ENCODE measurements at regions not wholly inside any gene's neighbourhood (a gene's known extent, or its start where the extent isn't known, plus 50 kb on each side); places are given as distances from the start of the nearest gene placed in this dataset.
"Not testable (repeated sequence)": the region's sequence is repeated elsewhere in the genome, so short reads cannot be mapped to it uniquely, and the experiment has no call there.

DNA sequence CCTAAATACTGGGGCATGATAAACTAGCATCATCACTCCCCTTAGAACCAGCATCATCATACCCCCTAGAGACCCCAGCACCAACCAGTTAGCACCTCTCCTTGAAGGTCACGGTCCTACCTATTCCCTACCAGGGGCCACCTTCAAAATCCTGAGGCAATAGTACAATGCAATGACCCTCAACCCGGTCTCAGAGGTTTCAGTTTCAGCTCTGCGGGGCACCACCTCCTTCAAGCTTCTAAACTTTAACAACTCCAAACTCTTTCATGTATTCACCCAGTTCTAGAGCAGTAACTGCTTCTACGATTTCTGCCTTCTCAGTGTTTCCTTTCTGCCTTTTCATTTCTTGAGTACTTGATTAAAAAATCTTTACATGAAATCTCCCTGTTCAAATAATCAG is 130.1 kb upstream of the EPB41L4A start:
- H3K27me3 Mint-ChIP-seq = peaks cover 13% of the 10 kb centered on the region
- CTCF ChIA-PET = interaction anchor here (0.7 to 6.8 kb wide), 2 partner anchors 208 to 1913 kb away, joined by 4 to 65 read pairs; no protein-coding TSS in a partner anchor
- no peaks in the 10 kb centered on the region for H3K4me1 Mint-ChIP-seq
- no peaks in the 10 kb centered on the region for H3K9me3 Mint-ChIP-seq
- H3K36me3 Mint-ChIP-seq = no peaks in the 10 kb centered on the region
- no peak overlapping the region for H3K4me3 Mint-ChIP-seq
- no peak overlapping the region for H3K27ac Mint-ChIP-seq
- no peak for DNase-seq

DNA sequence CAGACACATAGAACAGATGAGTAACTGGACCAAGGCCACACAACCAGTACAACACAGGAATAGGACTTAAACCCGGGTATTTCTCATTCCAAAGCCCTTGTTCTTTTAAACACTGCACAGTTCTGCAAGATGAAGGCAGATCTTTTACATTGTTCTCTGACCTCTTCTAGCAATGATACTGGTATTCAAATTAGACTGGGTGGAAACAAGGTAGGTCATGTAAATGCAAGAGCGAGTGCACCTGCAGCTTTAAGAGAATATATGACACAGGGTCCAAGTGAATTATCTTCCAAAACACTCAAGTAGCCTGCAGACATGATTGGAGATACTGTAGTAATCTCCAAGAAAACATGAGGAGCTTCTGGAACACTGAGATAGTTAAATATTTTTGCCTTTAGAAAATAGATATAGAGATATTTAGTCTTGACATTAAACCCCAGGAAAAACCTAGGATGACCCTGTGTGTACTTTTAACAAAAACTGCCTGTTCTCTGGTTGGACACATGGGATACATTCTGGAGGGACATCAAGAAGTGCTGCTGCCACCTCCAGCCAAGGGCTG is 130.6 kb upstream of the EPB41L4A start:
- H3K4me3 Mint-ChIP-seq = no peak overlapping the region
- DNase-seq = no peak
- H3K4me1 Mint-ChIP-seq = no peaks in the 10 kb centered on the region
- CTCF ChIA-PET = interaction anchor here (0.7 to 6.8 kb wide), 2 partner anchors 208 to 1913 kb away, joined by 4 to 65 read pairs; no protein-coding TSS in a partner anchor
- no peak overlapping the region for H3K27ac Mint-ChIP-seq
- H3K27me3 Mint-ChIP-seq = peaks cover 13% of the 10 kb centered on the region
- H3K36me3 Mint-ChIP-seq = no peaks in the 10 kb centered on the region
- no peaks in the 10 kb centered on the region for H3K9me3 Mint-ChIP-seq

DNA sequence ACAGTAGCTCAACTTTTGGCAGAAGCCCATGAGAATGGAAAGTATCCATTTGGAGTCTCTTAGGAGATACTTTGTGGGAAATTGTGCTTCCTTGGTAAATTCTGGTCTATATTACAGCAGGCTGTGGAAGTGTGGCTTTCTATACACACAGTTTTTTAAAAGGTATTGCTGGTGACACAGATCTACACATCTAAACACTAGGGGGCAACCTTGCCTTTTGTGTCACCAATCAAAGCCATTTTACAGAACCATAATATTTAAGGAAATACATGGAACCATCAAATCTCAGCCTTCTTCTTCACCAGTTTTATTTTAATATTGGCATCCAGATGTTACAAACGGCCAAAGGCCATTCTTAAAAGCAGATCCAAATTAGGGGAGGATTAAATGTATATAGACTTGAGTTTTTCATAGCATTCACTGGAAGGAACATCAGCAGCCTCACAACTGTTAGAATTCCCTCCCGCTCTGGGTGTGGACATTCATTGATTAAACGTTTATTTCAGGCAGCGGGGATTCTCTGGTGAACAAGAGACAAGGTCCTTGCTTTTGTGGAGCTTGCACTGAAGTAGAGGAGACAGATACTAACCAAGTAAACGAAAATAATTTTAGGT is 132.4 kb upstream of the EPB41L4A start:
- DNase-seq = peak; percentile 46
- Mint-ChIP-seq H3K27me3 (peaks cover 14% of the 10 kb centered on the region), H3K9me3 (no peaks in the 10 kb centered on the region), H3K36me3 (no peaks in the 10 kb centered on the region), H3K4me3 (no peak overlapping the region), H3K4me1 (no peaks in the 10 kb centered on the region), H3K27ac (no peak overlapping the region)
- CTCF ChIA-PET = interaction anchor here (0.7 to 6.8 kb wide), 16 partner anchors 11 to 1057 kb away, joined by 3 to 65 read pairs (median 3); no protein-coding TSS in a partner anchor

DNA sequence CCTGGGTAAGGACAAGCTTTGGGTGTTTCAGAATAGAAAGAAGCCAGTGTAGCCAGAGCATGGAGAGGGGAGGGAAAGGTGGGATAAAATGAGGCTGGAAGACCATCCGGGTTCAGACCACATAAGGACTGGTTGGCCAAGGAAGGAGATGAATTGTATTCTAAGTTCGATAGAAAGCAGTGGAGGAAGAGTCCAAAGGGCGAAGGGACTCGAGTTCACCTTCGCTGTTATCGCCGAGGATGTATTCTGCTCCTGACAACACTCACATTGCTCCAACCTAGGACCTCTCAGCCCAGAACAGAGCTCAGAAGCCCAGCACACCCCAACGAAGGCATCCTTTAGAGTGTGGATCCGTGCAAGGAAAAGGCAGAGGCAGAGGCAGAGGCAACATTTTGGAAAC is 133.1 kb upstream of the EPB41L4A start:
- CTCF ChIA-PET = interaction anchor here (0.7 to 6.8 kb wide), 10 partner anchors 13 to 472 kb away, joined by 3 to 65 read pairs (median 3); no protein-coding TSS in a partner anchor
- DNase-seq = no peak
- H3K4me1 Mint-ChIP-seq = no peaks in the 10 kb centered on the region
- no peak overlapping the region for H3K4me3 Mint-ChIP-seq
- no peaks in the 10 kb centered on the region for H3K36me3 Mint-ChIP-seq
- H3K27ac Mint-ChIP-seq = no peak overlapping the region
- no peaks in the 10 kb centered on the region for H3K9me3 Mint-ChIP-seq
- peaks cover 10% of the 10 kb centered on the region for H3K27me3 Mint-ChIP-seq

DNA sequence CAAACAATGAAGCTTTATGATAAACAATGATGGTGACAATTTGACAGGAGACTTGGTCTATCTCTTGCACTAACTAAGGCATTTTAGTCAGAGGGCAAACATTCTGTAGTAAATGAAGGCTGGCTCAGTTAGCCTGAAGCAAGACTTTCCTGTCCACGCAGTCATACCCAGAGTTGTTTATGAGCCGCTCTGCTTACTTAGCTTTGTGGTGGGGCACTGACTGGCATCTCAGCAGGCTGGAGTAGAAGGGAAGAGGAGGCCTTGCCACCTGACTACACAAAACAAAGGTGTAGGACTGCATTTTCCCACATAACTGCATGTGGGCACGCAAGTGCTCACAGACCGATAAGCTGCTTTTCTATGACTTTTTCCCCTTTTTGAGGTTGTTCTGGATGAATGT is 133.7 kb upstream of the EPB41L4A start:
- no peak overlapping the region for H3K4me3 Mint-ChIP-seq
- CTCF ChIA-PET = interaction anchor here (1.0 to 6.8 kb wide), 6 partner anchors 12 to 296 kb away, joined by 3 to 65 read pairs (median 3); no protein-coding TSS in a partner anchor
- H3K4me1 Mint-ChIP-seq = no peaks in the 10 kb centered on the region
- H3K9me3 Mint-ChIP-seq = no peaks in the 10 kb centered on the region
- no peak for DNase-seq
- H3K36me3 Mint-ChIP-seq = no peaks in the 10 kb centered on the region
- H3K27ac Mint-ChIP-seq = no peak overlapping the region
- peaks cover 8% of the 10 kb centered on the region for H3K27me3 Mint-ChIP-seq

DNA sequence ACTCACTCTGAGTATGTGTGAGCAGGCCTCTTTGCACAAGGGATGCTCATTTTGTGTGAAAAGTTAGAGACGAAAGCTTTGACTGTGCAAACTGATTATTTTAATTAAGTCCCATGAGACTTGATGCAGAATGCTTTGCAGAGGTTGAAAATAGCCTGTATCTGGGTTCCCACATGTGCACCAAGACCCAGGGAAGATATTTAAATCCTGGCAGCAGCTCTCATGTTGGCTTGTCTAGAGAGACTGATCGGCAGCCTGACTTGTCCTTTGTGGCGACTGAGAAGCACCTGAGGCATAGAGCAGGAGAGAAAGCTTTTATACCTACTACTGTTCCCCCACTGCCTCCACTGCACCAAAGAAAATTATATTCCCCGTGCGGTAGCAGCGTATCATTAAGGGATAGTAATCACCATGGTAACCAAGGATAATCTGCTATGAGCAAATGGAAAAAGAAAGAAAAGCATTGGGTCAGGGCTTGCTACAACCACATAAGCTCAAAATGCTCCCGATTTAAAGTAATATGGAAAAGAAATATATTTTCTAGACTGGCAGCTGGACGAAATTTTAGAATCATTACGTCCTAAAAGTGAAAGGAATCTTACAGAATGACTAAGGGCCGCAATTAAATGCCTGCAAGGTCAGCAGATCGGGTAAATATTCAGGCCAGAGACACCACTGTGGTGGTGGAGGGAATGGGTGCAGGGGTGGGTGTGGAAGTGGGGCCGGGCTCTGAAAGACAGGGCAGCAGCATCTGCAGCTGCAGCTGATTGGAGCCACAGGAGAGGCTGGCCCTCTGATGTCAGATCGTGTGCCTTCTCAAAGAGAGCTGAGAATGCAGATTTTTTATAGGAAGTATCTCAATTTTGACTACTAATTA is 135.3 kb upstream of the EPB41L4A start:
- CTCF ChIA-PET = interaction anchor here (1.1 to 1.5 kb wide), 3 partner anchors 16 to 203 kb away, joined by 3 to 14 read pairs (median 6); no protein-coding TSS in a partner anchor

DNA sequence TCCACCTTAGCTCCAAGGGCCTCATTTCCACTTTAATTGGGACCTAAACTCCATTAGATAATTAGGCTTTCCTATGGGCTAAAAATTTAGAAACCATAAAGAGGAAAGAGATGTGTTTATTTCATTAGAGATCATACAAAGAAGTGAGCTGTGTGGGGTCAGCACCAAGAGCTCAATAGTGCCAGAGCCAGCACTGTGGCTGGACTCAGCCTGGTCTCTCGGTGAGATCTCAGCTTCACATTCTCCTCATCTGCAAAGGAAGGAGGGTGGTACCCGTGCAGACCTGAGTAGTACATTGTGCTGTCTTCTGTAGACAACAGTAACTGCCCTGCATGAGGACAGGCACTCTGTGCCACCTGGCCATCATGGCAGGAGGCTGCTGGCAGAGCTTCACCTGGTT is 136.1 kb upstream of the EPB41L4A start:
- no peaks in the 10 kb centered on the region for H3K36me3 Mint-ChIP-seq
- H3K27me3 Mint-ChIP-seq = peaks cover 4% of the 10 kb centered on the region
- H3K27ac Mint-ChIP-seq = no peak overlapping the region
- no peaks in the 10 kb centered on the region for H3K4me1 Mint-ChIP-seq
- no peak for DNase-seq
- no peak overlapping the region for H3K4me3 Mint-ChIP-seq
- H3K9me3 Mint-ChIP-seq = no peaks in the 10 kb centered on the region
- CTCF ChIA-PET = interaction anchor here (1.3 to 1.5 kb wide), 2 partner anchors 17 to 202 kb away, joined by 6 to 14 read pairs; no protein-coding TSS in a partner anchor

More for the DNA sequence above, 135.3 kb upstream of the EPB41L4A start:
- Mint-ChIP-seq H3K27me3 (peaks cover 4% of the 10 kb centered on the region), H3K9me3 (no peaks in the 10 kb centered on the region), H3K4me3 (no peak overlapping the region), H3K4me1 (no peaks in the 10 kb centered on the region), H3K36me3 (no peaks in the 10 kb centered on the region), H3K27ac (no peak overlapping the region)
- no peak for DNase-seq

DNA sequence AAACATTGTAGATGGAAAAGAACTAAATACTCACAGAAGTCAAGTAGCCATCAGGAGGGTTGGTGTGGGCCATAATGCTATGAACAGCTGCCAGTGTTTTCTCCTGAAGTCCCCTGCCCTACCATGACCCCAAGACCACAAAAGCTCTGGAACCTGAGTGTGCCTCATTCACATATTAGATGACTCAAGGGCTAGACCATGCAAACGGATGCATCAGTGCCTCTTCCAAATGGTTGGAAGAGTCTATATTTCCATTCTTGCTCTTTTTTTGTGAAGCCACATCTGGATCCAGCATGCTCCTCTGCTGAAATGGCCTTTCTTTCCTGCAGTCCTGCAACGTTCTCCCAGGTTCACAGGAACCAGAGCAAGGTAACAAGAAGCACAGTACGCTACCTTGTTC is 136.6 kb upstream of the EPB41L4A start:
- Mint-ChIP-seq H3K4me3 (no peak overlapping the region), H3K27ac (no peak overlapping the region), H3K4me1 (no peaks in the 10 kb centered on the region), H3K9me3 (no peaks in the 10 kb centered on the region), H3K36me3 (no peaks in the 10 kb centered on the region), H3K27me3 (peaks cover 4% of the 10 kb centered on the region)
- DNase-seq = no peak
- CTCF ChIA-PET = interaction anchor here (1.3 kb wide), 1 partner anchor 18 kb away, joined by 6 read pairs; no protein-coding TSS in a partner anchor

DNA sequence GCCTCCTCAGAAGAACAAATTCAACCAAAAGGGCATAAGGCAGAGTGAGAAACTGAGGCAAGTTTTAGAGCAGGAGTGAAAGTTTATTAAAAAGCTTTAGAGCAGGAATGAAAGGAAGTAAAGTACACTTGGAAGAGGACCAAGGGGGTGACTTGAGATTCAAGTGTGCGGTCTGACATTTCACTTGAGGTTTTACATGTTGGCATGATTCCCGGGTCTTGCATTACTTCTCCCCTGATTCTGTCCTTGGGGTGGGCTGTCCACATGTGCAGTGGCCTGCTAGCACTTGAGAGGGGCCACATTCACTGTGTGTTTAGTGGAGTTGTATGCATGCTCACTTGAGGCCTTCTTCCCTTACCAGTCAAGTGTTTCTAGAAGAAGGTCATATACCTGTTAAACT is 140.4 kb upstream of the EPB41L4A start:
- not testable (repeated sequence) for H3K4me1 Mint-ChIP-seq, H3K4me3 Mint-ChIP-seq, H3K36me3 Mint-ChIP-seq, H3K27me3 Mint-ChIP-seq, H3K27ac Mint-ChIP-seq, DNase-seq
- CTCF ChIA-PET = interaction anchor here (1.3 kb wide), 1 partner anchor 198 kb away, joined by 3 read pairs; no protein-coding TSS in a partner anchor
- peaks cover 13% of the 10 kb centered on the region for H3K9me3 Mint-ChIP-seq

DNA sequence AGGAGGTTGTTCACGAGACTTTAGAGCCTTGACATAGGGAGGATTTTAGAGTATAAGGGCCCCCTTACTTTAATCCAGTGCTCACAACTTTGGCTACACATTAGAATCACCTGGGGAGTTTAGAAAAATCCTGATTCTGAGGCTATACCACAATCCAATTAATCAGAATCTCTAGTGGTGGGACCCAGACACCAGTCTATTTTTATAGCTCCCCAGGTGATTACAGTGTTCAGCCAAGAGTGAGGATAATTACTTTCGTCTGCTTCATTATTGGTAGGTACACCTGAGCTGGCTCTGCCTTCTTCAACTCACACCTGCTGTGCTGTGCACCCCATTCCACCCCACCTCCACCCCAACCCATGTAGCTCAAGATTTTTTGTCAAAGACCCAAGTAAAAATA is 141.3 kb upstream of the EPB41L4A start:
- H3K27ac Mint-ChIP-seq = no peak overlapping the region
- CTCF ChIA-PET = no interaction called here
- no peak overlapping the region for H3K4me3 Mint-ChIP-seq
- no peaks in the 10 kb centered on the region for H3K4me1 Mint-ChIP-seq
- H3K27me3 Mint-ChIP-seq = peaks cover 1% of the 10 kb centered on the region
- DNase-seq = no peak
- peaks cover 13% of the 10 kb centered on the region for H3K9me3 Mint-ChIP-seq
- no peaks in the 10 kb centered on the region for H3K36me3 Mint-ChIP-seq

DNA sequence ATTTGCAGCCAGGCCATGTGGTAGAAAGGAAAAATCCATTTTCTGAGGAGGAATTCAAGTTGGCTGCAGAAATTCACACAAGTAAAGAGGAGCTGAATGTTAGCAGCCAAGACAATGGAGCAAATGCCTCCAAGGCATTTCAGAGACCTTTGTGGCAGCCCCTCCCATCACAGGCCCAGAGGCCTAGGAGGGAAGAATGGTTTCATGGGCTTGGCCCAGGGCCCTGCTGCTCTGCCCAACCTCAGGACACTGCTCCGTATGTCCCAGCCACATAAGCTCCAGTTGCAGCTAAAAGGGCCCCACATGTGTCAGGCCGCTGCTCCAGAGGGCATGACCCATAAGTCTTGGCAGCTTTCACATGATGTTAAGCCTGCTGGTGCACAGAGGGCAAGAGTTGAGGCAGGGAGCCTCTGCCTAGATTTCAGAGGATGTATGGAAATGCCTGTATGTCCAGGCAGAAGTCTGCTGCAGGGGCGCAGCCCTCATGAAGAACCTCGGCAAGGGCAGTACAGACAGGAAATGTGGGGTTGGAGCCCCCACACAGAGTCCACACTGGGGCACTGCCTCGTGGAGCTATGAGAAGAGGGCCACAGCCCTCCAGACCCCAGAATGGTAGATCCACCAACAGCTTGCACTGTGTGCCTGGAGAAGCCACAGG is 144.2 kb upstream of the EPB41L4A start:
- no peak for DNase-seq
- CTCF ChIA-PET = no interaction called here
- H3K27ac Mint-ChIP-seq = no peak overlapping the region
- no peaks in the 10 kb centered on the region for H3K27me3 Mint-ChIP-seq
- H3K4me3 Mint-ChIP-seq = no peak overlapping the region
- H3K4me1 Mint-ChIP-seq = no peaks in the 10 kb centered on the region
- no peaks in the 10 kb centered on the region for H3K36me3 Mint-ChIP-seq
- H3K9me3 Mint-ChIP-seq = peaks cover 13% of the 10 kb centered on the region

DNA sequence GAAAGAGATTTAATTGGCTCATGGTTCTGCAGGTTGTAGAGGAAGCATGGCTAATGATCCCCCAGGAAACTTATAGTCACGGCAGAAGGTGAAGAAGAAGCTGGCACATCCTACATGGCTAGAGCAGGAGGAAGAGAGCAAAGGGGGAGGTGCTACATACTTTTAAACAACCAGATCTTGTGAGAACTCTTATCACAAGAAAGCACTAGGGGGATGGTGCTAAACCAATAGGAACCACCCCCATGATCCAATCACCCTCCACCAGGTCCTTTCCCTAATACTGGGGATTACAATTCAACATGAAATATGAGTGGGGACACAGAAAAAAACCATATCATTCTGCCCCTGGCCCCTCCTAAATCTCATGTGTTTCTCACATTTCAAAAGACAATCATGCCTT is 147.2 kb upstream of the EPB41L4A start:
- Mint-ChIP-seq H3K27me3 (peaks cover 5% of the 10 kb centered on the region), H3K36me3 (no peaks in the 10 kb centered on the region)

DNA sequence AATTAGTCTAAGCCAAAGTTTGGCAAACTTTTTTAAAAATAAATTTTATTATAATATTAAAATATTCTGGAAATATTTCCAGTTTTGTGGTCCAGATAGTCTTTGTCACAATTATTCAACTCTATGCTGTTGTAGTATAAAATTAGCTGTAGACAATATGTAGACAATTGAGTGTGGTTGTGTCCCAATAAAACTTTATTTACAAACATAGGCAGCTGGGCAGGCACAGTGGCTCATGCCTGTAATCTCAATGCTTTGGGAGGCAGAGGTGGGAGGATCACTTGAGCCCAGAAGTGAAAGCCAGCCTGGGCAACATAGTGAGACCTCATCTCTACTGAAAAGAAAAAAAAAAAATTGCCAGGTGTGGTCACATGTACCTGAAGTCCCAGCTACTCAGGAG is 150.5 kb upstream of the EPB41L4A start:
- Mint-ChIP-seq H3K4me3 (no peak overlapping the region), H3K27ac (no peak overlapping the region), H3K4me1 (no peaks in the 10 kb centered on the region), H3K36me3 (no peaks in the 10 kb centered on the region), H3K9me3 (no peaks in the 10 kb centered on the region), H3K27me3 (peaks cover 18% of the 10 kb centered on the region)
- DNase-seq = no peak
- CTCF ChIA-PET = interaction anchor here (0.6 kb wide), 1 partner anchor 78 kb away, joined by 3 read pairs; no protein-coding TSS in a partner anchor

More for the DNA sequence above, 147.2 kb upstream of the EPB41L4A start:
- CTCF ChIA-PET = no interaction called here
- H3K4me1 Mint-ChIP-seq = no peaks in the 10 kb centered on the region
- H3K27ac Mint-ChIP-seq = no peak overlapping the region
- no peak overlapping the region for H3K4me3 Mint-ChIP-seq
- no peak for DNase-seq
- peaks cover 13% of the 10 kb centered on the region for H3K9me3 Mint-ChIP-seq

Data from activated naive CD4-positive, alpha-beta T cell treated with anti-CD3 and anti-CD28 coated beads, Interleukin-2, amount 10 ng/mL, durations not matched to agents 7 days and 5 days (primary cell).